Endodermal cell (in vitro differentiated cells): ENCODE measurements at regions not wholly inside any gene's neighbourhood (a gene's known extent, or its start where the extent isn't known, plus 50 kb on each side); places are given as distances from the start of the nearest gene placed in this dataset.

ENCODE experiments used
- DNase-seq: peaks from one replicate; pipeline ENCODE4 v3.0.0-alpha.2; 2017
- H3K27ac ChIP-seq: 2 replicates; pipeline ENCODE4 v1.5.1; 2013; ENCODE audit warnings: mild to moderate bottlenecking, low read depth, low read length, moderate library complexity
- H3K27me3 ChIP-seq: 2 replicates; pipeline ENCODE4 v1.6.1; 2013; ENCODE audit warnings: mild to moderate bottlenecking, low read length, moderate library complexity; ENCODE audit not compliant: insufficient read depth, control insufficient read depth, poor library complexity, severe bottlenecking
- H3K36me3 ChIP-seq: 2 replicates; pipeline ENCODE4 v1.7.0; 2013; ENCODE audit warnings: mild to moderate bottlenecking, low read length, moderate library complexity; ENCODE audit not compliant: control insufficient read depth, insufficient read depth
- H3K4me1 ChIP-seq: one replicate; pipeline ENCODE4 v1.7.0; 2013; ENCODE audit warnings: low read length; ENCODE audit not compliant: control insufficient read depth, insufficient read depth
- H3K4me3 ChIP-seq: 2 replicates; pipeline ENCODE4 v1.5.1; 2013; ENCODE audit warnings: mild to moderate bottlenecking, low read length, moderate library complexity
- H3K9ac ChIP-seq: 2 replicates; pipeline ENCODE4 v1.6.1; 2013; ENCODE audit warnings: mild to moderate bottlenecking, low read length, moderate library complexity; ENCODE audit not compliant: poor library complexity, severe bottlenecking; ENCODE audit errors: extremely low read depth
- H3K9me3 ChIP-seq: 2 replicates; pipeline ENCODE4 v1.6.1; 2013; ENCODE audit warnings: mild to moderate bottlenecking, low read length, moderate library complexity; ENCODE audit not compliant: control insufficient read depth
- H3K27ac Mint-ChIP-seq: 2 replicates; pipeline ENCODE4 v1.8.0; 2020; ENCODE audit warnings: mixed read lengths
- H3K27me3 Mint-ChIP-seq: 2 replicates; pipeline ENCODE4 v1.8.0; 2021; ENCODE audit warnings: mild to moderate bottlenecking, mixed read lengths; ENCODE audit not compliant: insufficient read depth
- H3K36me3 Mint-ChIP-seq: 2 replicates; pipeline ENCODE4 v1.8.0; 2020; ENCODE audit warnings: low read depth, mixed read lengths
- H3K4me1 Mint-ChIP-seq: 2 replicates; pipeline ENCODE4 v1.8.0; 2020; ENCODE audit warnings: mixed read lengths
- H3K4me3 Mint-ChIP-seq: 2 replicates; pipeline ENCODE4 v1.8.0; 2020; ENCODE audit warnings: mild to moderate bottlenecking, moderate library complexity, mixed read lengths
- H3K9me3 Mint-ChIP-seq: 2 replicates; pipeline ENCODE4 v1.8.0; 2020; ENCODE audit warnings: mild to moderate bottlenecking, mixed read lengths
- CTCF ChIP-seq: fragments of 200-600 bp; sonication (generic); conservative IDR thresholded peaks from 2 replicates; pipeline ENCODE4 v1.5.0; 2021; ENCODE audit warnings: antibody characterized with exemption, mild to moderate bottlenecking
- WGBS, 2 experiments: methylation state at CpG; one replicate each; pipeline versions ENCODE4 v1.1.5 to v1.1.7; 2013; ENCODE audit warnings: missing lambda C conversion rate in 2 of 2, mixed read lengths in 1 of 2; ENCODE audit not compliant: insufficient coverage in 1 of 2, insufficient read length in 1 of 2; 5-methylcytosine and 5-hydroxymethylcytosine counted together

- H3K36me3 ChIP-seq, result no peaks in the 10 kb centered on the region
- WGBS, 2 experiments, result 73 to 75% methylated on average over 6 of the region's 6 CpGs
- no peaks in the 10 kb centered on the region for H3K27me3 ChIP-seq
- H3K27ac Mint-ChIP-seq, result no peak overlapping the region
- DNase-seq, result no peak
- no peak overlapping the region for H3K27ac ChIP-seq
- H3K4me3 ChIP-seq, result no peak overlapping the region
- H3K9ac ChIP-seq, result no peak overlapping the region
- TF ChIP-seq CTCF, result no peak
- peaks cover 2% of the 10 kb centered on the region for H3K27me3 Mint-ChIP-seq
- peaks cover 29% of the 10 kb centered on the region for H3K9me3 ChIP-seq
- no peaks in the 10 kb centered on the region for H3K4me1 Mint-ChIP-seq
- no peak overlapping the region for H3K4me3 Mint-ChIP-seq
- no peaks in the 10 kb centered on the region for H3K36me3 Mint-ChIP-seq
- peaks cover 75% of the 10 kb centered on the region for H3K9me3 Mint-ChIP-seq
- no peaks in the 10 kb centered on the region for H3K4me1 ChIP-seq
Observed at GRCh38 chr22:47944941-47945340, 1182.5 kb downstream of the TBC1D22A start.

GRCh38 chr22:47943729-47944700 is 1181.6 kb downstream of the TBC1D22A start:
- H3K4me1 Mint-ChIP-seq, result no peaks in the 10 kb centered on the region
- Histone ChIP-seq H3K4me3 (no peak overlapping the region), H3K36me3 (no peaks in the 10 kb centered on the region), H3K4me1 (no peaks in the 10 kb centered on the region), H3K9ac (no peak overlapping the region), H3K27me3 (no peaks in the 10 kb centered on the region), H3K9me3 (peaks cover 26% of the 10 kb centered on the region), H3K27ac (no peak overlapping the region)
- H3K27ac Mint-ChIP-seq, result no peak overlapping the region
- no peak for TF ChIP-seq CTCF
- no peak overlapping the region for H3K4me3 Mint-ChIP-seq
- peaks cover 72% of the 10 kb centered on the region for H3K9me3 Mint-ChIP-seq
- no peak for DNase-seq
- WGBS, 2 experiments, result 81 to 89% methylated on average over 13 of the region's 13 CpGs
- no peaks in the 10 kb centered on the region for H3K27me3 Mint-ChIP-seq
- no peaks in the 10 kb centered on the region for H3K36me3 Mint-ChIP-seq

GRCh38 chr22:47940211-47940610 is 1177.8 kb downstream of the TBC1D22A start:
- no peaks in the 10 kb centered on the region for H3K27me3 ChIP-seq
- Mint-ChIP-seq H3K4me1 (no peaks in the 10 kb centered on the region), H3K27me3 (no peaks in the 10 kb centered on the region), H3K27ac (no peak overlapping the region), H3K4me3 (no peak overlapping the region), H3K9me3 (peaks cover 69% of the 10 kb centered on the region), H3K36me3 (peaks cover 1% of the 10 kb centered on the region)
- no peak for TF ChIP-seq CTCF
- WGBS, 2 experiments, result 83 to 86% methylated on average over 6 of the region's 6 CpGs
- no peak overlapping the region for H3K4me3 ChIP-seq
- H3K9ac ChIP-seq, result no peak overlapping the region
- no peaks in the 10 kb centered on the region for H3K4me1 ChIP-seq
- peaks cover 20% of the 10 kb centered on the region for H3K9me3 ChIP-seq
- H3K27ac ChIP-seq, result no peak overlapping the region
- no peak for DNase-seq
- no peaks in the 10 kb centered on the region for H3K36me3 ChIP-seq
